ENCODE measurements at regions not wholly inside any gene's neighbourhood (a gene's known extent, or its start where the extent isn't known, plus 50 kb on each side); places are given as distances from the start of the nearest gene placed in this dataset.

- peaks cover 0 to 90% of the 10 kb centered on the region in 2 donors for H3K27me3 ChIP-seq
- TF ChIP-seq EP300 (IDR thresholded peaks at IDR 0.05) (no peak), POLR2A (IDR thresholded peaks at IDR 0.05) (no peak), CTCF (IDR thresholded peaks at IDR 0.05) (no peak)
- H3K27ac ChIP-seq: no peak overlapping the region
- 9 to 11% methylated on average over 28 of the region's 28 CpGs for WGBS, 2 donors
- H3K36me3 ChIP-seq: no peaks in the 10 kb centered on the region
- no peaks in the 10 kb centered on the region for H3K9me3 ChIP-seq
- no peak for DNase-seq (ENCODE audit: low spot score in 2 of 2)
- no peaks in the 10 kb centered on the region for H3K4me1 ChIP-seq
- H3K4me3 ChIP-seq: no peak overlapping the region
Observed at GRCh38 chr10:100687143-100688003, 58.0 kb upstream of the PAX2 start.

GRCh38 chr10:100688201-100688600 lies 57.2 kb upstream of the PAX2 start:
- H3K27ac ChIP-seq: no peak overlapping the region
- H3K9me3 ChIP-seq: no peaks in the 10 kb centered on the region
- 12 to 16% methylated on average over 6 of the region's 6 CpGs for WGBS, 2 donors
- no peak for DNase-seq (ENCODE audit: low spot score in 2 of 2)
- peaks cover 0 to 82% of the 10 kb centered on the region in 2 donors for H3K27me3 ChIP-seq
- no peak overlapping the region for H3K4me3 ChIP-seq
- no peaks in the 10 kb centered on the region for H3K4me1 ChIP-seq
- no peaks in the 10 kb centered on the region for H3K36me3 ChIP-seq
- TF ChIP-seq POLR2A (IDR thresholded peaks at IDR 0.05) (no peak), EP300 (IDR thresholded peaks at IDR 0.05) (no peak), CTCF (IDR thresholded peaks at IDR 0.05) (no peak)

- Histone ChIP-seq H3K36me3 (no peaks in the 10 kb centered on the region), H3K27ac (no peak overlapping the region), H3K9me3 (no peaks in the 10 kb centered on the region), H3K4me1 (no peaks in the 10 kb centered on the region), H3K27me3 (peaks cover 0 to 36% of the 10 kb centered on the region in 2 donors), H3K4me3 (no peak overlapping the region)
- TF ChIP-seq POLR2A (IDR thresholded peaks at IDR 0.05) (no peak), EP300 (IDR thresholded peaks at IDR 0.05) (no peak), CTCF (IDR thresholded peaks at IDR 0.05) (no peak)
- no peak for DNase-seq (ENCODE audit: low spot score in 2 of 2)
- 55 to 65% methylated on average over 5 of the region's 5 CpGs for WGBS, 2 donors
Observed at GRCh38 chr10:100693821-100694220, 51.6 kb upstream of the PAX2 start.

All from tibial nerve (tissue), 4 donors.